ENCODE measurements at regions not wholly inside any gene's neighbourhood (a gene's known extent, or its start where the extent isn't known, plus 50 kb on each side); places are given as distances from the start of the nearest gene placed in this dataset.

DNA sequence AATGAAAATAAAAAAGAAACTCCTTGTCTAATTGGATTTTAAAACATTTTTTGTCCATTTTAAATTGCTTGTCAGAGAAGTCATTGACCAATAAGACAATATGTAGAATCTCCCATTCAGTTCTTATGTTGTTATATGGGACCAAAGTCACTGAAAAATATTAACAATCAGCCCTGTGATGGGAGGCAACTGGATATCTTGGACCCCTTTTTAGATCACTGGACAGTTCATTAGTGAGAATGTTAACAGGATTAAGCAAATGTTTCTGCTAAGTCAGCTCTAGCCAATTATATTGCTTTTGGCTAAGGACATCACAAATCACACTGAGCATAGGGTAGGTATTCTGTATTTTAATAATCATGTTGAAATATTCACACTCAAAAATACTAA is 609.1 kb upstream of the USP24 start (continued):
- TF ChIP-seq, protein P1, sequence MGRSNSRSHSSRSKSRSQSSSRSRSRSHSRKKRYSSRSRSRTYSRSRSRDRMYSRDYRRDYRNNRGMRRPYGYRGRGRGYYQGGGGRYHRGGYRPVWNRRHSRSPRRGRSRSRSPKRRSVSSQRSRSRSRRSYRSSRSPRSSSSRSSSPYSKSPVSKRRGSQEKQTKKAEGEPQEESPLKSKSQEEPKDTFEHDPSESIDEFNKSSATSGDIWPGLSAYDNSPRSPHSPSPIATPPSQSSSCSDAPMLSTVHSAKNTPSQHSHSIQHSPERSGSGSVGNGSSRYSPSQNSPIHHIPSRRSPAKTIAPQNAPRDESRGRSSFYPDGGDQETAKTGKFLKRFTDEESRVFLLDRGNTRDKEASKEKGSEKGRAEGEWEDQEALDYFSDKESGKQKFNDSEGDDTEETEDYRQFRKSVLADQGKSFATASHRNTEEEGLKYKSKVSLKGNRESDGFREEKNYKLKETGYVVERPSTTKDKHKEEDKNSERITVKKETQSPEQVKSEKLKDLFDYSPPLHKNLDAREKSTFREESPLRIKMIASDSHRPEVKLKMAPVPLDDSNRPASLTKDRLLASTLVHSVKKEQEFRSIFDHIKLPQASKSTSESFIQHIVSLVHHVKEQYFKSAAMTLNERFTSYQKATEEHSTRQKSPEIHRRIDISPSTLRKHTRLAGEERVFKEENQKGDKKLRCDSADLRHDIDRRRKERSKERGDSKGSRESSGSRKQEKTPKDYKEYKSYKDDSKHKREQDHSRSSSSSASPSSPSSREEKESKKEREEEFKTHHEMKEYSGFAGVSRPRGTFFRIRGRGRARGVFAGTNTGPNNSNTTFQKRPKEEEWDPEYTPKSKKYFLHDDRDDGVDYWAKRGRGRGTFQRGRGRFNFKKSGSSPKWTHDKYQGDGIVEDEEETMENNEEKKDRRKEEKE (IDR thresholded peaks at IDR 0.05): no peak
- TF ChIP-seq ZNF776 (CRISPR knock-in tag; IDR thresholded peaks at IDR 0.05): no peak
- TF ChIP-seq, protein P2, sequence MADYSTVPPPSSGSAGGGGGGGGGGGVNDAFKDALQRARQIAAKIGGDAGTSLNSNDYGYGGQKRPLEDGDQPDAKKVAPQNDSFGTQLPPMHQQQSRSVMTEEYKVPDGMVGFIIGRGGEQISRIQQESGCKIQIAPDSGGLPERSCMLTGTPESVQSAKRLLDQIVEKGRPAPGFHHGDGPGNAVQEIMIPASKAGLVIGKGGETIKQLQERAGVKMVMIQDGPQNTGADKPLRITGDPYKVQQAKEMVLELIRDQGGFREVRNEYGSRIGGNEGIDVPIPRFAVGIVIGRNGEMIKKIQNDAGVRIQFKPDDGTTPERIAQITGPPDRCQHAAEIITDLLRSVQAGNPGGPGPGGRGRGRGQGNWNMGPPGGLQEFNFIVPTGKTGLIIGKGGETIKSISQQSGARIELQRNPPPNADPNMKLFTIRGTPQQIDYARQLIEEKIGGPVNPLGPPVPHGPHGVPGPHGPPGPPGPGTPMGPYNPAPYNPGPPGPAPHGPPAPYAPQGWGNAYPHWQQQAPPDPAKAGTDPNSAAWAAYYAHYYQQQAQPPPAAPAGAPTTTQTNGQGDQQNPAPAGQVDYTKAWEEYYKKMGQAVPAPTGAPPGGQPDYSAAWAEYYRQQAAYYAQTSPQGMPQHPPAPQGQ (CRISPR knock-in tag; IDR thresholded peaks at IDR 0.05; ENCODE audit: borderline replicate concordance): no peak

DNA sequence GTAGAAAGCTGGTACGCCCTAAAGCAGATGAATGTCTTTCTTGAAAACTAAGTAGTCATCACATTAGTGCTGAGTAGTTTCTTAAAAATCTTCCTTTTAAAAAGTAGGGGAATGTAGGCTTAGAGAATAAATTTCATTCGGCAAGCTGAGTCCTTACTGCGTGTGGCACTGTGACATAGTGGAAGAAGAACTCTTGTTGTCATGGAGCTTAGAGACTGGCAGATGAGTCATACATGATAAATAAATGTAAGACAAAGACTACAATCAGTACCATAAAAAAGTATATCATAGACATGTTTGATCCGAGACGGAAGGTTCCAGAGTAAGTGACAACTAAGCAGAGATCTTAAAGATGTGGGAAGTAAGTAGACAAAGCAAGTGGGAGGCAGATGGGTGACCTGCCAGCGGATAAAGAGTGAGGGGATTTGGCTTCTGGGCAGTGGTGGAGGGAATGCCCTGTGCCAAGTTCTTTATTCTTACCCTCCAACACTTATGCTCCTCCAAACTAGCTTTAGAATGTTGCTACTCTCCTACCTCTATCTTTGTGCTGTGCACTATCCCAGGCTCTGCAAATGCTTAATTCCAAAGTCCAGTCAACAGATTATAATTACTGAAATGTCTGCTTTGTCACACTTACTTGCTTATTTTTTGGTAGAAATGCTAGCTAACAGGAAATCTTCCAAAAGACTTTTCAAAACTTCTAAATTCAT is 608.5 kb upstream of the USP24 start:
- Histone ChIP-seq H3K4me2 (ENCODE audit: low read depth, low read length) (no peak overlapping the region), H3K4me1 (ENCODE audit: insufficient read depth, low read length) (peaks cover 6% of the 10 kb centered on the region; the same call in 1 of the 2 replicates), H3K9me3 (ENCODE audit: low read length) (no peaks in the 10 kb centered on the region), H3K36me3 (replicated peaks in 1 of 2; ENCODE audit: control insufficient read depth in 1 of 2, insufficient read depth in 2 of 2, low read length in 2 of 2) (no peaks in the 10 kb centered on the region), H3K79me2 (ENCODE audit: insufficient read depth, low read length) (no peaks in the 10 kb centered on the region), H3K9ac (ENCODE audit: insufficient read depth, low read depth, low read length) (no peak overlapping the region), H2AFZ (ENCODE audit: low read length) (no peak overlapping the region), H3K4me3 (replicated peaks in 1 of 3; ENCODE audit: insufficient read depth in 1 of 3, low read depth in 2 of 3, low read length in 3 of 3) (no peak overlapping the region), H3K27me3 (ENCODE audit: control insufficient read depth in 1 of 2, insufficient read depth in 2 of 2, low read length in 2 of 2) (no peaks in the 10 kb centered on the region), H3K27ac (ENCODE audit: extremely low read length, insufficient read depth, low read length) (no peak overlapping the region), H4K20me1 (ENCODE audit: insufficient read depth, low read length) (no peaks in the 10 kb centered on the region)
- ChIA-PET CTCF (ENCODE audit: low intra/inter-chr PET ratio, low total read pairs) (no interaction called here), POLR2A (no interaction called here)
- FAIRE-seq (no peak), DNase-seq (ENCODE audit: low spot score) (no peak), ATAC-seq (no peak)
- intact Hi-C loops (cut with micrococcal nuclease; ENCODE audit: unreplicated experiment): no loop called here
- in situ Hi-C loops (cut with HindIII; ENCODE audit: extremely low pct_ligation_motif_present, low pct_unique_long_range_greater_than_20kb): no loop called here
- peak; percentile 57; the same call in 1 of the 2 replicates for TF ChIP-seq ZNF7 (CRISPR knock-in tag; IDR thresholded peaks at IDR 0.05)
- TF ChIP-seq, protein P3, sequence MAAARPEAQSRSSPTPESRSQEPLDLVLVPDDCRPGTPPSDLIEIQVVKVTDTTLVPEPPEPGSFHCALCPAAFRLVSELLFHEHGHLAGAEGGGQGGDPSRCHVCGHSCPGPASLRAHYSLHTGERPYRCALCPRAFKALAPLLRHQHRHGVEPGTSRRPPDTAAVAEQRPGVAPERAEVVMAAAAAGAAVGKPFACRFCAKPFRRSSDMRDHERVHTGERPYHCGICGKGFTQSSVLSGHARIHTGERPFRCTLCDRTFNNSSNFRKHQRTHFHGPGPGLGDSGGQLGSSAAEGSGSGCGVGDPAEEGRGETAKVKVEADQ (CRISPR knock-in tag; IDR thresholded peaks at IDR 0.05; ENCODE audit: borderline replicate concordance): no peak
- BruUV-seq (replicated peaks): no TSS peak
- WGBS (ENCODE audit: low lambda C conversion rate): 69% methylated on average over 6 of the region's 6 CpGs
